Osteoblast (primary cell): ENCODE measurements at regions not wholly inside any gene's neighbourhood (a gene's known extent, or its start where the extent isn't known, plus 50 kb on each side); places are given as distances from the start of the nearest gene placed in this dataset.

Experiments used
- DNase-seq: peaks from one replicate; pipeline ENCODE4 v3.0.0; 2011; ENCODE audit warnings: low spot score, mixed read lengths; ENCODE audit not compliant: insufficient read length; ENCODE audit errors: missing footprints
- H2AFZ ChIP-seq: 2 replicates; pipeline ENCODE4 v1.6.0; 2011; ENCODE audit warnings: mild to moderate bottlenecking, low read length
- H3K27ac ChIP-seq: 2 replicates; pipeline ENCODE4 v1.5.1; 2011; ENCODE audit warnings: mild to moderate bottlenecking, low read depth, low read length, moderate library complexity
- H3K27me3 ChIP-seq: 2 replicates; pipeline ENCODE4 v1.6.0; 2012; ENCODE audit warnings: mild to moderate bottlenecking, control low read depth, inconsistent platforms, low read length, moderate library complexity; ENCODE audit not compliant: insufficient read depth
- H3K36me3 ChIP-seq: 2 replicates; pipeline ENCODE4 v1.5.1; 2011; ENCODE audit warnings: mild to moderate bottlenecking, low read length, control low read depth, moderate library complexity; ENCODE audit not compliant: insufficient read depth
- H3K4me1 ChIP-seq: 2 replicates; pipeline ENCODE4 v1.5.1; 2011; ENCODE audit warnings: mild to moderate bottlenecking, low read length, control low read depth, moderate library complexity; ENCODE audit not compliant: insufficient read depth
- H3K4me2 ChIP-seq: 2 replicates; pipeline ENCODE4 v1.6.0; 2011; ENCODE audit warnings: mild to moderate bottlenecking, low read length; ENCODE audit not compliant: insufficient read depth
- H3K4me3 ChIP-seq: fragments of 200-600 bp; sonication (generic); 3 replicates; pipeline ENCODE4 v1.5.1; 2012; ENCODE audit warnings: mild to moderate bottlenecking, low read length, inconsistent platforms; ENCODE audit not compliant: insufficient read depth
- H3K79me2 ChIP-seq: 2 replicates; pipeline ENCODE4 v1.6.0; 2012; ENCODE audit warnings: mild to moderate bottlenecking, low read length, control low read depth, inconsistent platforms; ENCODE audit not compliant: insufficient read depth
- H3K9me3 ChIP-seq: 2 replicates; pipeline ENCODE4 v1.5.1; 2011; ENCODE audit warnings: low read depth, low read length, control low read depth
- H4K20me1 ChIP-seq: 2 replicates; pipeline ENCODE4 v1.6.0; 2012; ENCODE audit warnings: mild to moderate bottlenecking, low read length, control low read depth; ENCODE audit not compliant: insufficient read depth
- TF ChIP-seq, protein P1 (sequence below): IDR thresholded peaks from 2 replicates; pipeline ENCODE4 v1.5.1; 2011; ENCODE audit warnings: mild to moderate bottlenecking, low read depth, low read length, moderate library complexity; ENCODE audit errors: extremely low read depth

DNA sequence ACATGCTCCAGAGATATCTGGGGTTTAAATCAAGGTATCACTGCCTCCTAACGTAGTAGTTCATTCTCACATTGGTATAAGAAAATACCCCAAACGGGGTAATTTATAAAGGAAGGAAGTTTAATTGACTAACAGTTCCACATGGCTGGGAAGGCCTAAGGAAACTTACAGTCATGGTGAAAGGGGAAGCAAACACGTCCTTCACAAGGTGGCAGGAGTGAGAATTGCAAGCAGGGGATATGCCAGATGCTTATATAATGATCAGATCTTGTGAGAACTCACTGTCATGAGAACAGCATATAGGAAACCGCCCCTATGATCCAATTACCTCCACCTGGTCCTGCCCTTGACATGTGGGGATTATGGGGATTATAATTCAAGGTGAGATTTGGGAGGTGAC lies 1280.2 kb upstream of the C9orf72 start:
- no peak overlapping the region for H3K27ac ChIP-seq
- no peak overlapping the region for H3K4me3 ChIP-seq
- H3K4me2 ChIP-seq = no peak overlapping the region
- no peaks in the 10 kb centered on the region for H3K79me2 ChIP-seq
- no peaks in the 10 kb centered on the region for H3K36me3 ChIP-seq
- H3K4me1 ChIP-seq = no peaks in the 10 kb centered on the region
- no peak for DNase-seq
- H3K27me3 ChIP-seq = no peaks in the 10 kb centered on the region
- H3K9me3 ChIP-seq = no peaks in the 10 kb centered on the region
- TF ChIP-seq, protein P1, sequence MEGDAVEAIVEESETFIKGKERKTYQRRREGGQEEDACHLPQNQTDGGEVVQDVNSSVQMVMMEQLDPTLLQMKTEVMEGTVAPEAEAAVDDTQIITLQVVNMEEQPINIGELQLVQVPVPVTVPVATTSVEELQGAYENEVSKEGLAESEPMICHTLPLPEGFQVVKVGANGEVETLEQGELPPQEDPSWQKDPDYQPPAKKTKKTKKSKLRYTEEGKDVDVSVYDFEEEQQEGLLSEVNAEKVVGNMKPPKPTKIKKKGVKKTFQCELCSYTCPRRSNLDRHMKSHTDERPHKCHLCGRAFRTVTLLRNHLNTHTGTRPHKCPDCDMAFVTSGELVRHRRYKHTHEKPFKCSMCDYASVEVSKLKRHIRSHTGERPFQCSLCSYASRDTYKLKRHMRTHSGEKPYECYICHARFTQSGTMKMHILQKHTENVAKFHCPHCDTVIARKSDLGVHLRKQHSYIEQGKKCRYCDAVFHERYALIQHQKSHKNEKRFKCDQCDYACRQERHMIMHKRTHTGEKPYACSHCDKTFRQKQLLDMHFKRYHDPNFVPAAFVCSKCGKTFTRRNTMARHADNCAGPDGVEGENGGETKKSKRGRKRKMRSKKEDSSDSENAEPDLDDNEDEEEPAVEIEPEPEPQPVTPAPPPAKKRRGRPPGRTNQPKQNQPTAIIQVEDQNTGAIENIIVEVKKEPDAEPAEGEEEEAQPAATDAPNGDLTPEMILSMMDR = no peak
- H2AFZ ChIP-seq = no peak overlapping the region
- no peaks in the 10 kb centered on the region for H4K20me1 ChIP-seq

DNA sequence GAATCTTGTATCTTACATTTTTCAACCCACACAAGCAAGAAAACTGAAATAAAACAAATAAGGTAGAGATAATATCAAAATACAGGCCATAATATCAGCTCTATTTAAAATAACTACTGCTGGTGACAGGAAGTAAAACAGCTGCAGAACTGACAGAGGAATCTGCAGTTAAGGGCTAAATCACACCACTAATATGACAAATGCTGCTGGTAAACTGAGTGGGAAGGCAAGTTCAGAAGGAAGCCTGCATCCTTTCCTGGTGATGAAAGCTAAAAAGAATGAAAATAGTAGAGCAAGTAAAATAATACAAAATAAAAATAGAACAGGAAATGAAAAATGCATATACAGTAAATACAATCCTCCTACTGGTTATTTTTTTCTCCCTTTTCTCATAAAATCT lies 1293.7 kb upstream of the C9orf72 start:
- Histone ChIP-seq H2AFZ (no peak overlapping the region), H3K27me3 (no peaks in the 10 kb centered on the region), H3K4me2 (no peak overlapping the region), H3K4me1 (no peaks in the 10 kb centered on the region), H3K36me3 (no peaks in the 10 kb centered on the region), H3K4me3 (no peak overlapping the region), H3K27ac (no peak overlapping the region), H4K20me1 (no peaks in the 10 kb centered on the region), H3K79me2 (no peaks in the 10 kb centered on the region), H3K9me3 (no peaks in the 10 kb centered on the region)
- TF ChIP-seq, protein P1 = no peak
- DNase-seq = no peak

DNA sequence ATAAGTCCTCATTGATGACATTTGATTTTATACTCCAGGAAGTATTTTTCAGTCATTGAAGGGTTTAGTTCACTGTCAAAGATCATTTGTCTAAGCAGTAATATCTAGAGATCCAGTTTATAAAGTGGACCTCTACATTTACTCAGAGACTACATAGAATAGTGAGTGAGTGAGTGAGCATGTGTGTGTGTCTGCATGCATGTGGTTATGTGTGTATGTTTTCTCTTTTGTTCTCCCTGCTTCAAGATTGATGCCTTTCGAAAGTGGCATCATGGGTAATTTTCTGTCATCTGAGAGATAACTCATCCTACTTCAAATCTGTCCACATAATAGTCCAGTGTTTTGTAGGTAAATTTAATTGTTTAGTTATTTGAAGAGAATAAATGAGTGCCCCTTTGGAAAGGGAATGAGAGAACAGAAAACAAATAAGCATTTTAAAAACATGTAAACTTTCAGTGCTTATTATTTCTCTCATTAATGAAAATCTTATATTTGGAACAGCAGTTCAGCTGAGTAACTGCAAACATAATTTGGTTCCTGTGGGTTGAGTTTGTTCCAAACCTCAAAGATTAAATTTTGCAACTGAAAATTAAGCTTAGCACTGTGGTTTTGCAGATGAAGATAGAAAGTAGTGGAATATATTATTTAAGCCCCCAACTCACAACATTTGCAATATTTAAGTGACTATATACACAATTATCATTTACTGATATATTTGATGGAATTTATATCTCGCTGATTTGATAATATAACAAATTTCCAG lies 1295.1 kb upstream of the C9orf72 start:
- no peaks in the 10 kb centered on the region for H3K27me3 ChIP-seq
- no peak overlapping the region for H2AFZ ChIP-seq
- TF ChIP-seq, protein P1 = no peak
- no peak overlapping the region for H3K27ac ChIP-seq
- H3K4me3 ChIP-seq = no peak overlapping the region
- H3K4me2 ChIP-seq = no peak overlapping the region
- H3K36me3 ChIP-seq = no peaks in the 10 kb centered on the region
- no peaks in the 10 kb centered on the region for H3K79me2 ChIP-seq
- no peak for DNase-seq
- no peaks in the 10 kb centered on the region for H3K9me3 ChIP-seq
- no peaks in the 10 kb centered on the region for H3K4me1 ChIP-seq
- H4K20me1 ChIP-seq = no peaks in the 10 kb centered on the region

DNA sequence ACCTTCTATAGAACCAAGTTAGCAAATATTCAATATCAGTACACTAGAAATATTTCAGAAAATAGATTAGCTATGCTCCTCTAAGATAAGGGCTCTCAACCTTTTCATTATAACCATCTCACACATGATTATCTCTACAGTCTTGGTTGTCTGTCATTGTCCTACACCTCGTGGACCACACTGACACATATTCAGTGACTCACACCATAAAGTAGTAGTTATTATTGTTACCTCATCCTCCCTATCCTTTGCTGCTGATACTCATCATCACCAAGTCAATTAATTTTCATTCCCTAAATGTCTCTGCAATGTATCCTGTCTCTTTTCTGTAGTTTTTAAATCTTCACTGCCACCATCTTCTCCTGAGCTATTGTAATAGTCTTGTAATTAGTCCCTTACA lies 1309.2 kb upstream of the C9orf72 start:
- TF ChIP-seq, protein P1 = no peak
- H3K4me2 ChIP-seq = no peak overlapping the region
- no peaks in the 10 kb centered on the region for H4K20me1 ChIP-seq

More for the DNA sequence above, 1309.2 kb upstream of the C9orf72 start:
- H3K27ac ChIP-seq = no peak overlapping the region
- H3K79me2 ChIP-seq = no peaks in the 10 kb centered on the region
- no peak overlapping the region for H3K4me3 ChIP-seq
- H3K4me1 ChIP-seq = no peaks in the 10 kb centered on the region
- peak; percentile 61 for DNase-seq
- H2AFZ ChIP-seq = no peak overlapping the region
- H3K9me3 ChIP-seq = no peaks in the 10 kb centered on the region
- H3K27me3 ChIP-seq = no peaks in the 10 kb centered on the region
- no peaks in the 10 kb centered on the region for H3K36me3 ChIP-seq
